GM12878 (cell line): ENCODE measurements at regions not wholly inside any gene's neighbourhood (a gene's known extent, or its start where the extent isn't known, plus 50 kb on each side); places are given as distances from the start of the nearest gene placed in this dataset.

Experiments
- ATAC-seq: fragments of 200-7000 bp; cut with Tn5 transposase; 3 replicates; pipeline ENCODE4 v1.9.1; 2020; ENCODE audit warnings: mild to moderate bottlenecking, moderate library complexity
- BruUV-seq: library from RNA; stranded (reverse); fragments of 400-500 nt; replicated peaks from 2 replicates; lab custom pipeline; 2021; lab: Mats Ljungman, UMichigan
- CTCF ChIA-PET: fragments of 300-600 bp; sonication (Branson Sonifier 250); formaldehyde crosslinking; extraction: SDS; loops from one replicate; lab custom pipeline; 2021; ENCODE audit warnings: inconsistent platforms; lab: Yijun Ruan, JAX
- POLR2A ChIA-PET: fragments of 350-600 bp; formaldehyde crosslinking; extraction: SDS; loops from one replicate; lab custom pipeline; 2021; ENCODE audit warnings: inconsistent platforms; lab: Charles Lee
- RAD21 ChIA-PET: fragments of 300-600 bp; sonication (Branson Sonifier 250); formaldehyde crosslinking; loops from one replicate; lab custom pipeline; 2023; ENCODE audit warnings: antibody characterized with exemption; ENCODE audit not compliant: unreplicated experiment; lab: Charles Lee
- SMC1A ChIA-PET: fragments of 300-600 bp; sonication (Branson Sonifier 250); formaldehyde crosslinking; loops from one replicate; lab custom pipeline; 2023; ENCODE audit not compliant: unreplicated experiment, uncharacterized antibody; lab: Charles Lee
- DNase-seq: peaks from one replicate; pipeline ENCODE4 v3.0.0-alpha.2; 2011; ENCODE audit warnings: low read depth, low spot score
- FAIRE-seq: peaks from 3 replicates; lab custom pipeline; 2011; peaks lifted over from hg19 to GRCh38; lab: Jason Lieb, UNC
- H2AFZ ChIP-seq: 2 replicates; pipeline ENCODE4 v1.6.0; 2011; ENCODE audit warnings: low read depth, low read length, control low read depth; ENCODE audit not compliant: control insufficient read depth
- H3K27ac ChIP-seq: 2 replicates; pipeline ENCODE4 v1.5.1; 2011; ENCODE audit warnings: control low read depth; ENCODE audit not compliant: control insufficient read depth, insufficient read depth
- H3K27me3 ChIP-seq, 2 experiments: replicated peaks in 1 of 2; 2 replicates each; pipeline versions ENCODE4 v1.6.0 to v1.6.1; 2011; ENCODE audit warnings: low read length in 1 of 2; ENCODE audit not compliant: control insufficient read depth in 2 of 2, insufficient read depth in 2 of 2
- H3K36me3 ChIP-seq, 2 experiments: 2 replicates each; pipeline ENCODE4 v1.5.1; 2011; ENCODE audit warnings: low read length in 1 of 2; ENCODE audit not compliant: control insufficient read depth in 2 of 2, insufficient read depth in 2 of 2
- H3K4me1 ChIP-seq: 2 replicates; pipeline ENCODE4 v1.6.1; 2011; ENCODE audit warnings: mild to moderate bottlenecking, low read length, moderate library complexity, mixed read lengths; ENCODE audit not compliant: control insufficient read depth, insufficient read depth
- H3K4me2 ChIP-seq: 2 replicates; pipeline ENCODE4 v1.6.0; 2011; ENCODE audit warnings: control low read depth; ENCODE audit not compliant: control insufficient read depth, insufficient read depth
- H3K4me3 ChIP-seq: fragments of 200-600 bp; sonication (generic); 2 replicates; pipeline ENCODE4 v1.5.1; 2016
- H3K79me2 ChIP-seq: 2 replicates; pipeline ENCODE4 v1.6.0; 2011; ENCODE audit warnings: low read length; ENCODE audit not compliant: control insufficient read depth, insufficient read depth
- H3K9ac ChIP-seq: 2 replicates; pipeline ENCODE4 v1.8.0; 2011; ENCODE audit warnings: low read length, control low read depth, mixed read lengths; ENCODE audit not compliant: control insufficient read depth, insufficient read depth
- H3K9me3 ChIP-seq: replicated peaks from 3 replicates; pipeline ENCODE4 v1.5.1; 2011; ENCODE audit warnings: mild to moderate bottlenecking, low read length; ENCODE audit not compliant: control insufficient read depth, insufficient read depth
- H4K20me1 ChIP-seq: 2 replicates; pipeline ENCODE4 v1.6.0; 2011; ENCODE audit not compliant: control insufficient read depth, insufficient read depth
- ATF2 ChIP-seq: IDR thresholded peaks from 2 replicates; pipeline ENCODE4 v1.6.1; 2012; ENCODE audit warnings: low read length, inconsistent platforms
- BRCA1 ChIP-seq: IDR thresholded peaks from 2 replicates; pipeline ENCODE4 v1.6.1; 2011; ENCODE audit warnings: low read depth, low read length, improper control_type of control experiment
- CBX5 ChIP-seq: sonication (generic); IDR thresholded peaks from 2 replicates; pipeline ENCODE4 v1.6.1; 2016; ENCODE audit warnings: low read depth, moderate library complexity, mild to moderate bottlenecking, inconsistent platforms
- CREB1 ChIP-seq: IDR thresholded peaks from 2 replicates; pipeline ENCODE4 v1.6.1; 2012; ENCODE audit warnings: low read depth, mild to moderate bottlenecking, inconsistent platforms
- CUX1 ChIP-seq: IDR thresholded peaks from 2 replicates; pipeline ENCODE4 v1.6.1; 2012; ENCODE audit warnings: improper control_type of control experiment, low read depth, low read length; ENCODE audit not compliant: insufficient replicate concordance
- ETV6 ChIP-seq, 2 experiments: fragments of 450-650 bp in 1 of 2; IDR thresholded peaks in 1 of 2; conservative IDR thresholded peaks in 1 of 2; 2 replicates each; pipeline ENCODE4 v1.6.1; 2014; ENCODE audit warnings: antibody characterized with exemption in 1 of 2, borderline replicate concordance in 1 of 2, low read depth in 1 of 2, mild to moderate bottlenecking in 1 of 2, moderate library complexity in 1 of 2
- FOXM1 ChIP-seq: IDR thresholded peaks from 2 replicates; pipeline ENCODE4 v1.6.1; 2012; ENCODE audit warnings: low read depth, mild to moderate bottlenecking, inconsistent platforms, low read length, moderate library complexity
- HSF1 ChIP-seq: fragments of 150-350 bp; IDR thresholded peaks from 2 replicates; pipeline ENCODE4 v1.6.1; 2014; ENCODE audit warnings: mild to moderate bottlenecking, low read depth, low read length
- IRF3 ChIP-seq: fragments of 450-650 bp; IDR thresholded peaks from 2 replicates; pipeline ENCODE4 v1.6.1; 2014; ENCODE audit warnings: mild to moderate bottlenecking
- MAX ChIP-seq: IDR thresholded peaks from 2 replicates; pipeline ENCODE4 v1.6.1; 2012; ENCODE audit warnings: low read depth, low read length, improper control_type of control experiment
- NR2C2 ChIP-seq: IDR thresholded peaks from 2 replicates; pipeline ENCODE4 v1.6.1; 2011; ENCODE audit warnings: borderline replicate concordance, low read depth; ENCODE audit not compliant: control insufficient read depth, insufficient read length
- SIX5 ChIP-seq: IDR thresholded peaks from 2 replicates; pipeline ENCODE4 v1.6.1; 2011; ENCODE audit warnings: mild to moderate bottlenecking, low read depth, low read length, moderate library complexity; ENCODE audit not compliant: severe bottlenecking
- TCF7 ChIP-seq: IDR thresholded peaks from 2 replicates; pipeline ENCODE4 v1.6.1; 2014; ENCODE audit warnings: antibody characterized with exemption, borderline replicate concordance
- WGBS: methylation state at CpG from one replicate; pipeline ENCODE4 v1.1.6; 2016; ENCODE audit warnings: low lambda C conversion rate; ENCODE audit not compliant: insufficient replicate concordance, insufficient coverage; ENCODE audit errors: missing lambda C conversion rate; 5-methylcytosine and 5-hydroxymethylcytosine counted together
- in situ Hi-C: fragments of 300-500 bp; cut with MboI; formaldehyde crosslinking; loops from 9 replicates; pipeline ENCODE4 v1.14.3; 2018; ENCODE audit warnings: mixed read lengths
- intact Hi-C: fragments of 100-400 bp; cut with micrococcal nuclease; formaldehyde crosslinking; loops from one replicate; pipeline ENCODE4 v1.14.2; 2022; ENCODE audit not compliant: unreplicated experiment

GRCh38 chr2:129801575-129801974 is 177.9 kb upstream of the RAB6C start:
- in situ Hi-C loops (no loop called here), intact Hi-C loops (no loop called here)
- Histone ChIP-seq H3K36me3 (no peaks in the 10 kb centered on the region), H4K20me1 (no peaks in the 10 kb centered on the region), H3K4me3 (no peak overlapping the region), H3K9ac (no peak overlapping the region), H3K27me3 (no peaks in the 10 kb centered on the region), H3K79me2 (no peaks in the 10 kb centered on the region), H3K4me1 (no peaks in the 10 kb centered on the region), H3K9me3 (no peaks in the 10 kb centered on the region), H3K27ac (no peak overlapping the region), H3K4me2 (no peak overlapping the region), H2AFZ (no peak overlapping the region)
- ChIA-PET SMC1A (no interaction called here), POLR2A (no interaction called here), RAD21 (no interaction called here), CTCF (no interaction called here)
- FAIRE-seq (no peak), DNase-seq (no peak), ATAC-seq (no peak)
- BruUV-seq, result no TSS peak
- 0% methylated on average over 1 of the region's 1 CpG for WGBS
- TF ChIP-seq HSF1, result no peak
- no peak for TF ChIP-seq MAX
- TF ChIP-seq BRCA1, result no peak
- TF ChIP-seq TCF7, result no peak
- no peak for TF ChIP-seq CREB1
- TF ChIP-seq CBX5, result no peak
- TF ChIP-seq CUX1, result no peak
- no peak for TF ChIP-seq SIX5
- no peak for TF ChIP-seq NR2C2
- TF ChIP-seq ETV6 (conservative IDR thresholded peaks at IDR 0.05 in 1 of 2, IDR thresholded peaks at IDR 0.05 in 1 of 2; ENCODE audit: borderline replicate concordance in 1 of 2, low read depth in 1 of 2), result no peak
- no peak for TF ChIP-seq IRF3
- no peak for TF ChIP-seq FOXM1
- TF ChIP-seq ATF2, result no peak
